Choroid plexus epithelial cell (primary cell): ENCODE measurements at regions not wholly inside any gene's neighbourhood (a gene's known extent, or its start where the extent isn't known, plus 50 kb on each side); places are given as distances from the start of the nearest gene placed in this dataset.
A peak's percentile ranks its signal among the peaks of the same experiment; 100 is the strongest.

Source experiments
- DNase-seq: peaks from one replicate; pipeline ENCODE4 v3.0.0-alpha.2; 2010; ENCODE audit warnings: low read depth
- H3K4me3 ChIP-seq: 2 replicates; pipeline ENCODE4 v1.5.1; 2011; ENCODE audit warnings: low read depth, mild to moderate bottlenecking, control low read depth, low read length, moderate library complexity
- CTCF ChIP-seq: conservative IDR thresholded peaks from 2 replicates; pipeline ENCODE4 v1.5.1; 2011; ENCODE audit warnings: low read depth, mild to moderate bottlenecking, control low read depth, inconsistent platforms, low read length, moderate library complexity

- H3K4me3 ChIP-seq: no peak overlapping the region
- DNase-seq: no peak
- TF ChIP-seq CTCF: no peak
These were observed 115.3 kb downstream of the ADSS2 start for GRCh38 chr1:244336232-244336899.

DNA sequence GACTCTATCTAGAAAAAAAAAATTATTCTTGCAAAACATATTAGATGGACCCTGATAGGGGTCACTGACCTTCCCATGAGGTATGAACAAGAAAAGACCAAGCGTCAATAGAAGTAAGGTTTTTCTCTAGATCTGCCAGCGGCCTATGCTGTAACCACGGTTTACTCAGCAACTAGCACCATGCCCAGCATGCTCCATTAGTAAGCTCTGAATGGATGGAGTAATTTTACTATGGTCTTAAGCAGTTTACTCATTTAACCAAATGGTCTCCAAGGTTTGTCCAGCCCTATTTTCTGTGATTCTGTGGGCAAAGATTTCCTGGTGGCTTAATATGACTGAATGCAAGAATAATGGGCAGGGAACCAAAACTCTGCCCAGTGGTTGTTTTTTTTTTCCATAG, 113.9 kb downstream of the ADSS2 start:
- H3K4me3 ChIP-seq: no peak overlapping the region
- no peak for TF ChIP-seq CTCF
- no peak for DNase-seq

GRCh38 chr1:244339073-244339692, 112.5 kb downstream of the ADSS2 start:
- TF ChIP-seq CTCF: no peak
- H3K4me3 ChIP-seq: no peak overlapping the region
- no peak for DNase-seq

GRCh38 chr1:244339776-244340175, 111.9 kb downstream of the ADSS2 start:
- TF ChIP-seq CTCF: no peak
- no peak for DNase-seq
- no peak overlapping the region for H3K4me3 ChIP-seq

DNA sequence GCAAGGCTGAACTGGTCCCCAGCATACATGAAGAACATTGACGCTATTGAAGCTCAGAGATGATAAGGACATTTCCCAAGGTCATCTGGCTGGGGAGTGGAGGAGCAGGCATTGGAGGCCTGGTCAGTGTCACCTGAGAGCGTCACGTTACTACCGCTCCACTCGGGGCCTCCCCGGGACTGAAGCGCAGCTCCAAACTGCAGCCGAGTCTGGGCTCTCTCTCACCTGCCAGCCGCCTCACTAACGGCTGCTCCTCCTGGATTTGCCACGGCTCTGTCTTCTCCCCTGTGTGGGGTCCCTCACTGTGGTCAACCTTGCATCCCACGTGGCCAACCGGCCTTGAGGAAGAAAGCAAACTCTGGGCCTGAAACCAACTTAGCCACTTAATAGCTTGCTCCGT, 111.3 kb downstream of the ADSS2 start:
- DNase-seq: no peak
- no peak overlapping the region for H3K4me3 ChIP-seq
- no peak for TF ChIP-seq CTCF

DNA sequence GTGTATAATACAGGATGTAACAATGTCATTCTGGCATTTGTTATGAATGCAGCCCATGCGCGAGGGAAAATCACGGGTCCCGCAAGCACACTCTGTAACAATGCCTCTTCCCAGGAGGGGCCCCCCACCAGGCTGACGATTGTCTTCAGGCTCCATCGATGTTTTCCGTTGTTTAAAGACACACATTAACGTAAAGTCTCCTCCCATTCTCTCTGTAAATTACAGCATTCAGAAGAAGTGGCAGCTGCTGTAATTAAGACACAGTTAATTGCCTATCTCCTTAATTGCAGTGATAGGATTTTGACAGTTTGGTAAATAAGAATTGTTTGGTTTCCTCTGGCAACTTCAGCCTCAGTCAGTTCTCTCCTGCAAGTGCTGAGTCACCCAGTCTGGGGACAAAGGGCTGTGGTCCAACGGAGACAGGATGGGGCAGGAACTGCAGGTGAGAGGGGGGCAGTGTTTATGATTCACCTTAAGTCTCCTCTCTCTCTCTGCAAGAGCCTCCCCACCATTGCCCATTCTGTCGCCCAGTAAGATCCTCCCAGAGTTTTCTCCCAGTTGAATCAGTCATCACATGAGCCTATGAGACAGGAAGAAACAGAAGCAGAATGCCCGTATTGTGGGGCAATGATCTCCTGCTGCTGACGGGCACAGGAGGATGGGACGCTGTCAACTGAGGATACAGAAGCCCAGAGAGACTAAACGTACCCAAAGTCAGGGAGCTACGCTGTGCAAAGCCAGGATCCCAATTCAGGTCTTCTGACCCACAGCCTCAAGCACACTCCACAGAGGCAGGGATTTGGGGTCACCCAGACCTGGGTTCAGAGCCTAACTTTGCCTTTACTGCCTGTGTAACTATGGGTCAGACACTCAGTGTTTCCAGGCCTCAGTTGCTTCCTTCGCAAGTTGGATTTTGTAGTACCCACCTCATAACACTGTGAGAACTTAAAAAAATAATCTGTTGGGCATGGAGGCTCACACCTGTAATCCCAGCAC, 110.0 kb downstream of the ADSS2 start:
- peak overlapping the region; percentile 21 for H3K4me3 ChIP-seq
- peak; percentile 57 for DNase-seq
- TF ChIP-seq CTCF: no peak
